ENCODE measurements at regions not wholly inside any gene's neighbourhood (a gene's known extent, or its start where the extent isn't known, plus 50 kb on each side); places are given as distances from the start of the nearest gene placed in this dataset.

DNA sequence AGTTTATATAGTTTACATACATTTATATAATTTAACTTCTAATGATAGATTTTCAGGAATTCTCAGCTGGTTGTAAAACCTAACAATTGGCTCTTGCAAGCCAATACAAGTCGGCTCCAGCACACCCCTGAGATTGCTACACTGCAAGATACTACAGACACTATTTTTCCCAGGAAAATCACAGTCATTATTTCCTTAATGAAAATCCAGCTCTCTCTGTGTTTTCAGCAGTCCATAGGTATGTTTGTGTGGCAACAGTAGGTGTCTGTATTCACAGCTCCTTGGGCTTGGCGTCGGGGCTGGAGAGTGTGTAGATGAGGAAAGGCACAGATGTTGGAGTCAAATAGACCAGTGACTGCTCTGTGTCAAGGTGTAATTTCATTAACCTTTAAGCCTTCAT, 78.7 kb upstream of the SPTBN1 start:
- Histone ChIP-seq H3K9me3 (replicated peaks; ENCODE audit: control insufficient read depth, insufficient read depth, low read depth, low read length) (no peaks in the 10 kb centered on the region), H4K20me1 (replicated peaks; ENCODE audit: control insufficient read depth, insufficient read depth, low read length) (no peaks in the 10 kb centered on the region), H3K27me3 (ENCODE audit: control insufficient read depth in 2 of 2, insufficient read depth in 2 of 2, low read length in 2 of 2) (peaks cover 23 to 30% of the 10 kb centered on the region in 2 experiments; a peak in 4 of 5 replicates), H3K9ac (ENCODE audit: insufficient read depth in 1 of 2, low read depth in 2 of 2, low read length in 2 of 2) (no peak overlapping the region), H3K79me2 (ENCODE audit: control insufficient read depth, insufficient read depth, low read length) (no peaks in the 10 kb centered on the region), H2AFZ (ENCODE audit: low read depth, low read length) (no peak overlapping the region; the same call in 1 of the 2 replicates), H3K4me3 (no peak overlapping the region), H3K4me2 (ENCODE audit: insufficient read depth, low read length) (no peak overlapping the region), H3K4me1 (replicated peaks in 1 of 2; ENCODE audit: control insufficient read depth in 2 of 2, insufficient read depth in 2 of 2, low read length in 2 of 2) (no peaks in the 10 kb centered on the region; a peak in 1 of 5 replicates), H3K36me3 (ENCODE audit: control insufficient read depth, insufficient read depth, low read length) (no peaks in the 10 kb centered on the region), H3K27ac (ENCODE audit: extremely low read depth, low read depth, low read length) (no peak overlapping the region), H3K9me1 (ENCODE audit: control insufficient read depth, insufficient read depth, low read length) (no peaks in the 10 kb centered on the region)
- in situ Hi-C loops (cut with MboI): no loop called here
- POLR2A ChIA-PET: interaction anchor here (0.7 to 1.7 kb wide), 3 partner anchors 8 to 408 kb away, joined by 3 to 4 read pairs (median 3); no protein-coding TSS in a partner anchor
- intact Hi-C loops (cut with micrococcal nuclease): no loop called here
- CTCF ChIA-PET (ENCODE audit: low intra/inter-chr PET ratio): no interaction called here
- no peak for DNase-seq (ENCODE audit: extremely low read depth in 1 of 4, low spot score in 3 of 4)
- WGBS (ENCODE audit: insufficient coverage, low coverage, missing lambda C conversion rate): 3% methylated on average over 3 of the region's 3 CpGs
- BruUV-seq (replicated peaks): no TSS peak
- no peak for FAIRE-seq
- TF ChIP-seq ZBTB17 (CRISPR knock-in tag; IDR thresholded peaks at IDR 0.05): no peak
- TF ChIP-seq, protein P1, sequence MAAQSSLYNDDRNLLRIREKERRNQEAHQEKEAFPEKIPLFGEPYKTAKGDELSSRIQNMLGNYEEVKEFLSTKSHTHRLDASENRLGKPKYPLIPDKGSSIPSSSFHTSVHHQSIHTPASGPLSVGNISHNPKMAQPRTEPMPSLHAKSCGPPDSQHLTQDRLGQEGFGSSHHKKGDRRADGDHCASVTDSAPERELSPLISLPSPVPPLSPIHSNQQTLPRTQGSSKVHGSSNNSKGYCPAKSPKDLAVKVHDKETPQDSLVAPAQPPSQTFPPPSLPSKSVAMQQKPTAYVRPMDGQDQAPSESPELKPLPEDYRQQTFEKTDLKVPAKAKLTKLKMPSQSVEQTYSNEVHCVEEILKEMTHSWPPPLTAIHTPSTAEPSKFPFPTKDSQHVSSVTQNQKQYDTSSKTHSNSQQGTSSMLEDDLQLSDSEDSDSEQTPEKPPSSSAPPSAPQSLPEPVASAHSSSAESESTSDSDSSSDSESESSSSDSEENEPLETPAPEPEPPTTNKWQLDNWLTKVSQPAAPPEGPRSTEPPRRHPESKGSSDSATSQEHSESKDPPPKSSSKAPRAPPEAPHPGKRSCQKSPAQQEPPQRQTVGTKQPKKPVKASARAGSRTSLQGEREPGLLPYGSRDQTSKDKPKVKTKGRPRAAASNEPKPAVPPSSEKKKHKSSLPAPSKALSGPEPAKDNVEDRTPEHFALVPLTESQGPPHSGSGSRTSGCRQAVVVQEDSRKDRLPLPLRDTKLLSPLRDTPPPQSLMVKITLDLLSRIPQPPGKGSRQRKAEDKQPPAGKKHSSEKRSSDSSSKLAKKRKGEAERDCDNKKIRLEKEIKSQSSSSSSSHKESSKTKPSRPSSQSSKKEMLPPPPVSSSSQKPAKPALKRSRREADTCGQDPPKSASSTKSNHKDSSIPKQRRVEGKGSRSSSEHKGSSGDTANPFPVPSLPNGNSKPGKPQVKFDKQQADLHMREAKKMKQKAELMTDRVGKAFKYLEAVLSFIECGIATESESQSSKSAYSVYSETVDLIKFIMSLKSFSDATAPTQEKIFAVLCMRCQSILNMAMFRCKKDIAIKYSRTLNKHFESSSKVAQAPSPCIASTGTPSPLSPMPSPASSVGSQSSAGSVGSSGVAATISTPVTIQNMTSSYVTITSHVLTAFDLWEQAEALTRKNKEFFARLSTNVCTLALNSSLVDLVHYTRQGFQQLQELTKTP (IDR thresholded peaks at IDR 0.05; ENCODE audit: low read depth in 1 of 2, partially characterized antibody in 2 of 2): no peak
- no peak for TF ChIP-seq ZNF764 (CRISPR knock-in tag; IDR thresholded peaks at IDR 0.05; ENCODE audit: low read depth)
- TF ChIP-seq, protein P2, sequence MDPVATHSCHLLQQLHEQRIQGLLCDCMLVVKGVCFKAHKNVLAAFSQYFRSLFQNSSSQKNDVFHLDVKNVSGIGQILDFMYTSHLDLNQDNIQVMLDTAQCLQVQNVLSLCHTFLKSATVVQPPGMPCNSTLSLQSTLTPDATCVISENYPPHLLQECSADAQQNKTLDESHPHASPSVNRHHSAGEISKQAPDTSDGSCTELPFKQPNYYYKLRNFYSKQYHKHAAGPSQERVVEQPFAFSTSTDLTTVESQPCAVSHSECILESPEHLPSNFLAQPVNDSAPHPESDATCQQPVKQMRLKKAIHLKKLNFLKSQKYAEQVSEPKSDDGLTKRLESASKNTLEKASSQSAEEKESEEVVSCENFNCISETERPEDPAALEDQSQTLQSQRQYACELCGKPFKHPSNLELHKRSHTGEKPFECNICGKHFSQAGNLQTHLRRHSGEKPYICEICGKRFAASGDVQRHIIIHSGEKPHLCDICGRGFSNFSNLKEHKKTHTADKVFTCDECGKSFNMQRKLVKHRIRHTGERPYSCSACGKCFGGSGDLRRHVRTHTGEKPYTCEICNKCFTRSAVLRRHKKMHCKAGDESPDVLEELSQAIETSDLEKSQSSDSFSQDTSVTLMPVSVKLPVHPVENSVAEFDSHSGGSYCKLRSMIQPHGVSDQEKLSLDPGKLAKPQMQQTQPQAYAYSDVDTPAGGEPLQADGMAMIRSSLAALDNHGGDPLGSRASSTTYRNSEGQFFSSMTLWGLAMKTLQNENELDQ (CRISPR knock-in tag; IDR thresholded peaks at IDR 0.05; ENCODE audit: borderline replicate concordance): no peak
- no peak for TF ChIP-seq PCBP1 (IDR thresholded peaks at IDR 0.05; ENCODE audit: low read depth, low read length, poor library complexity, severe bottlenecking)
- no peak for TF ChIP-seq HDAC8 (tag; IDR thresholded peaks at IDR 0.05)
- TF ChIP-seq ZNF77 (CRISPR knock-in tag; IDR thresholded peaks at IDR 0.05): no peak
- TF ChIP-seq, protein P3, sequence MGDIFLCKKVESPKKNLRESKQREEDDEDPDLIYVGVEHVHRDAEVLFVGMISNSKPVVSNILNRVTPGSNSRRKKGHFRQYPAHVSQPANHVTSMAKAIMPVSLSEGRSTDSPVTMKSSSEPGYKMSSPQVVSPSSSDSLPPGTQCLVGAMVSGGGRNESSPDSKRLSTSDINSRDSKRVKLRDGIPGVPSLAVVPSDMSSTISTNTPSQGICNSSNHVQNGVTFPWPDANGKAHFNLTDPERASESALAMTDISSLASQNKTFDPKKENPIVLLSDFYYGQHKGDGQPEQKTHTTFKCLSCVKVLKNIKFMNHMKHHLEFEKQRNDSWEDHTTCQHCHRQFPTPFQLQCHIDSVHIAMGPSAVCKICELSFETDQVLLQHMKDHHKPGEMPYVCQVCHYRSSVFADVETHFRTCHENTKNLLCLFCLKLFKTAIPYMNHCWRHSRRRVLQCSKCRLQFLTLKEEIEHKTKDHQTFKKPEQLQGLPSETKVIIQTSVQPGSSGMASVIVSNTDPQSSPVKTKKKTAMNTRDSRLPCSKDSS (IDR thresholded peaks at IDR 0.05; ENCODE audit: low read depth, partially characterized antibody): no peak
- TF ChIP-seq, protein P4, sequence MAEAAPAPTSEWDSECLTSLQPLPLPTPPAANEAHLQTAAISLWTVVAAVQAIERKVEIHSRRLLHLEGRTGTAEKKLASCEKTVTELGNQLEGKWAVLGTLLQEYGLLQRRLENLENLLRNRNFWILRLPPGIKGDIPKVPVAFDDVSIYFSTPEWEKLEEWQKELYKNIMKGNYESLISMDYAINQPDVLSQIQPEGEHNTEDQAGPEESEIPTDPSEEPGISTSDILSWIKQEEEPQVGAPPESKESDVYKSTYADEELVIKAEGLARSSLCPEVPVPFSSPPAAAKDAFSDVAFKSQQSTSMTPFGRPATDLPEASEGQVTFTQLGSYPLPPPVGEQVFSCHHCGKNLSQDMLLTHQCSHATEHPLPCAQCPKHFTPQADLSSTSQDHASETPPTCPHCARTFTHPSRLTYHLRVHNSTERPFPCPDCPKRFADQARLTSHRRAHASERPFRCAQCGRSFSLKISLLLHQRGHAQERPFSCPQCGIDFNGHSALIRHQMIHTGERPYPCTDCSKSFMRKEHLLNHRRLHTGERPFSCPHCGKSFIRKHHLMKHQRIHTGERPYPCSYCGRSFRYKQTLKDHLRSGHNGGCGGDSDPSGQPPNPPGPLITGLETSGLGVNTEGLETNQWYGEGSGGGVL (CRISPR knock-in tag; IDR thresholded peaks at IDR 0.05): no peak
- no peak for TF ChIP-seq ZSCAN29 (IDR thresholded peaks at IDR 0.05)
- no peak for TF ChIP-seq GTF2F1 (IDR thresholded peaks at IDR 0.05; ENCODE audit: low read depth, low read length)
- TF ChIP-seq NFATC3 (IDR thresholded peaks at IDR 0.05): no peak
- ATAC-seq: no peak

All from K562 (cell line).